Breast epithelium (tissue), 3 donors: ENCODE measurements at regions not wholly inside any gene's neighbourhood (a gene's known extent, or its start where the extent isn't known, plus 50 kb on each side); places are given as distances from the start of the nearest gene placed in this dataset.

Source experiments
- POLR2A ChIP-seq: fragments of 450-650 bp; IDR thresholded peaks from one replicate; pipeline ENCODE4 v1.6.1; 2016; ENCODE audit warnings: antibody characterized with exemption, mild to moderate bottlenecking, moderate library complexity
- POLR2AphosphoS5 ChIP-seq, 3 donors: sonication (generic); formaldehyde crosslinking; IDR thresholded peaks; one replicate each; pipeline ENCODE4 v1.6.1; 2017; ENCODE audit warnings: antibody characterized with exemption in 3 of 3

DNA sequence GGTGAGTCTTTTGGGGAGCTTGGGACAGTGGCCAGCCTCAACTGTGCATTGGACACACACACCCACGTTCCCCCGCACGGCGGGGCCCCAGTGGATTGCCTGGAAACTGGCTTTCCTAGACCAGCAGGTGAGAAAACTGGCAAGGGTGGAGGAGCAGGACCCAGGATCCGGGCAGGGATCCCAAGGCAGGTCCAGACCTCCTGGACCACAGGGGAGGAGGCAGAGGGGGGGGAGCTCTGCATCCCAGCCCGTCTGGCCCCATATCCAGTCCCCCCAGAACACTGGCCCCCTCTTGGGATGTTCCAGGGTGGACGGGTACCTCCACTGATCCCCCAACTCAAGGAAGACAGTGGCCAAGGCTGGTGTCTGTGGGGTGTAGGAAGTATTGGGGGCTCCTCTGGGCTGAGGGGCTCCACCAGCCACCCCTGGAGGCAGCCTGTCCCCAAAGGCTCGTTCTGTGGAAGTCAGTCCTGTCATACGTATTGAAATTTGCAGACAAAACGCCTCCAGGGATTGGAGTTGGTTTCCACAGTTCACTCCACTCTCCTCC lies 89.3 kb upstream of the LINC01488 start:
- TF ChIP-seq POLR2AphosphoS5 (IDR thresholded peaks at IDR 0.05) (no peak), POLR2A (no peak)
